ENCODE measurements at regions not wholly inside any gene's neighbourhood (a gene's known extent, or its start where the extent isn't known, plus 50 kb on each side); places are given as distances from the start of the nearest gene placed in this dataset.
A peak's percentile ranks its signal among the peaks of the same experiment; 100 is the strongest.

DNA sequence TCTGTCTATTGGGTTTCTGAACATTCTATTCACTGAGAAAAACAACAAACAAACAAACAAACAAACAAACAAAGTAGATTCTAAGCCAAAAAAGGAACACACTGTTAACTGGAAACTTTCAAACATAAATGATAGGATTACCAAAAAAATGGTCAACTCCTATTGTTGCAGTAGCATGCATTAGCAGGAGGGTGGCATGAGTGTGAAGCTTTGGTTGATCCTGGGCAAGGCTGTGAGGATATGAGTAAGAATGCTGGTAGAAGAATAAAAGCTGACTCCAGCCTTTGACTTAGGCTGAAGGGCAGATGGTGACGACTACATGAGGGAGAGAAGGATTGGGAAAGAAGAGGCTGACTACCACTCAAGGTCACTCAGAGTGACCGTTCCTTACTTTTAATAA lies 810.3 kb downstream of the VGLL3 start:
- intact Hi-C loops (cut with micrococcal nuclease) = no loop called here
- ATAC-seq = no peak
- Histone ChIP-seq H3K4me3 (ENCODE audit: low read length) (no peak overlapping the region), H3K4me1 (ENCODE audit: control insufficient read depth in 2 of 2, insufficient read depth in 2 of 2, low read length in 2 of 2) (no peaks in the 10 kb centered on the region), H3K9me3 (ENCODE audit: control insufficient read depth in 2 of 3, low read length in 3 of 3) (peaks cover 0 to 8% (median 0%) of the 10 kb centered on the region in 3 experiments), H3K27ac (ENCODE audit: low read depth, low read length) (no peak overlapping the region), H3K27me3 (ENCODE audit: control insufficient read depth in 2 of 2, insufficient read depth in 2 of 2, low read length in 2 of 2) (no peaks in the 10 kb centered on the region), H3K36me3 (ENCODE audit: control insufficient read depth in 2 of 3, insufficient read depth in 3 of 3, low read length in 3 of 3) (no peaks in the 10 kb centered on the region)
- H3K4me1 Mint-ChIP-seq = no peaks in the 10 kb centered on the region
- no peaks in the 10 kb centered on the region for H3K36me3 Mint-ChIP-seq
- ChIA-PET POLR2A (no interaction called here), CTCF (no interaction called here)
- H3K4me3 Mint-ChIP-seq = no peak overlapping the region
- H3K27me3 Mint-ChIP-seq = no peaks in the 10 kb centered on the region
- no peak for DNase-seq
- H3K27ac Mint-ChIP-seq = no peak overlapping the region
- peaks cover 0 to 17% (median 3%) of the 10 kb centered on the region in 11 donors for H3K9me3 Mint-ChIP-seq

DNA sequence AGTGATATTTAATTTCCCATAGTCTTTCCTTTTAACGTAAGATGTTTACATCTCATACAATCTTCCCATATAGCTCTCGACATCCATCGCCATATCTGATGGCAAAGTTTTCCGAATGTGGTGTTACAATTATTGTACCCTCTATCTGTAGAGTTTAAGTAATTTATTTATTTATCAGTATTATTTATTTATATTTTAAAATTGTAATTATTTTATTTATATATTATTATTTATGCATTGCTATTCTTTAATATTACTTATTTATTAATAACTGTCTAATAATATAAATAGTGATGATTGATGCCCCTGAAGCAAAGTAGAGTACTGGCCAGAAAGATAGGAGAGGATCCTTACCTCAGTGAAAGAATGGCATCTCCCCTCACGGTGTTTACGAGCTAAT lies 812.9 kb downstream of the VGLL3 start:
- H3K4me1 ChIP-seq (ENCODE audit: control insufficient read depth in 2 of 2, insufficient read depth in 2 of 2, low read length in 2 of 2) = no peaks in the 10 kb centered on the region
- ChIA-PET CTCF (no interaction called here), POLR2A (interaction anchor here (0.7 kb wide), 1 partner anchor 9 kb away, joined by 3 read pairs; no protein-coding TSS in a partner anchor)
- H3K4me3 ChIP-seq (ENCODE audit: low read length) = no peak overlapping the region
- intact Hi-C loops (cut with micrococcal nuclease) = no loop called here
- H3K4me3 Mint-ChIP-seq = no peak overlapping the region
- H3K36me3 Mint-ChIP-seq = no peaks in the 10 kb centered on the region
- H3K9me3 Mint-ChIP-seq = peaks cover 0 to 12% (median 0%) of the 10 kb centered on the region in 11 donors
- H3K27me3 Mint-ChIP-seq = no peaks in the 10 kb centered on the region
- DNase-seq = no peak
- H3K27ac Mint-ChIP-seq = no peak overlapping the region
- no peak overlapping the region for H3K27ac ChIP-seq (ENCODE audit: low read depth, low read length)
- peaks cover 0 to under 1% (median 0%) of the 10 kb centered on the region in 3 experiments for H3K9me3 ChIP-seq (ENCODE audit: control insufficient read depth in 2 of 3, low read length in 3 of 3)
- H3K27me3 ChIP-seq (ENCODE audit: control insufficient read depth in 2 of 2, insufficient read depth in 2 of 2, low read length in 2 of 2) = no peaks in the 10 kb centered on the region
- H3K4me1 Mint-ChIP-seq = no peaks in the 10 kb centered on the region
- no peaks in the 10 kb centered on the region for H3K36me3 ChIP-seq (ENCODE audit: control insufficient read depth in 2 of 3, insufficient read depth in 3 of 3, low read length in 3 of 3)
- no peak for ATAC-seq

DNA sequence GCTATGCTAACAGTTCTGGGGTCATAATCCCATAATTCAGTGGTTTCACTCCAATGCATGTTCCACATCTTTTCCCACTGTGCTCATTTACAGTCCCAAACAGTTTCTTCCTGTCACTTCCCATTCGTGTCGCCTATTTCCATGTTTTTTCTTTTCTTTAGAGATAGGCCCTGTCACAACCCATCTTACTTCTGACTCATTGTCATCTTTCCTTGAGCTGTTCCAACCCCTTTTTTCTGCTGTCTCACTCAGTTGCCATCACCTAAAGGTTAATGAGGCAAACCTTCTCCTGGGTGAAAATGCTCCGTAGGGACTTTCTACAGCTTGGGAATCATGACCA lies 814.5 kb downstream of the VGLL3 start:
- H3K27me3 Mint-ChIP-seq = no peaks in the 10 kb centered on the region
- ATAC-seq (no peak), DNase-seq (no peak)
- H3K9me3 Mint-ChIP-seq = peaks cover 0 to 13% (median 2%) of the 10 kb centered on the region in 11 donors
- intact Hi-C loops (cut with micrococcal nuclease) = no loop called here
- H3K36me3 Mint-ChIP-seq = no peaks in the 10 kb centered on the region
- H3K36me3 ChIP-seq (ENCODE audit: control insufficient read depth in 2 of 3, insufficient read depth in 3 of 3, low read length in 3 of 3) = no peaks in the 10 kb centered on the region
- H3K9me3 ChIP-seq (ENCODE audit: control insufficient read depth in 2 of 3, low read length in 3 of 3) = no peaks in the 10 kb centered on the region
- no peak overlapping the region for H3K27ac ChIP-seq (ENCODE audit: low read depth, low read length)
- CTCF ChIA-PET = no interaction called here
- H3K4me3 Mint-ChIP-seq = no peak overlapping the region
- POLR2A ChIA-PET = no interaction called here
- H3K27me3 ChIP-seq (ENCODE audit: control insufficient read depth in 2 of 2, insufficient read depth in 2 of 2, low read length in 2 of 2) = no peaks in the 10 kb centered on the region
- no peaks in the 10 kb centered on the region for H3K4me1 Mint-ChIP-seq
- no peak overlapping the region for H3K4me3 ChIP-seq (ENCODE audit: low read length)
- no peak overlapping the region for H3K27ac Mint-ChIP-seq
- H3K4me1 ChIP-seq (ENCODE audit: control insufficient read depth in 2 of 2, insufficient read depth in 2 of 2, low read length in 2 of 2) = no peaks in the 10 kb centered on the region

DNA sequence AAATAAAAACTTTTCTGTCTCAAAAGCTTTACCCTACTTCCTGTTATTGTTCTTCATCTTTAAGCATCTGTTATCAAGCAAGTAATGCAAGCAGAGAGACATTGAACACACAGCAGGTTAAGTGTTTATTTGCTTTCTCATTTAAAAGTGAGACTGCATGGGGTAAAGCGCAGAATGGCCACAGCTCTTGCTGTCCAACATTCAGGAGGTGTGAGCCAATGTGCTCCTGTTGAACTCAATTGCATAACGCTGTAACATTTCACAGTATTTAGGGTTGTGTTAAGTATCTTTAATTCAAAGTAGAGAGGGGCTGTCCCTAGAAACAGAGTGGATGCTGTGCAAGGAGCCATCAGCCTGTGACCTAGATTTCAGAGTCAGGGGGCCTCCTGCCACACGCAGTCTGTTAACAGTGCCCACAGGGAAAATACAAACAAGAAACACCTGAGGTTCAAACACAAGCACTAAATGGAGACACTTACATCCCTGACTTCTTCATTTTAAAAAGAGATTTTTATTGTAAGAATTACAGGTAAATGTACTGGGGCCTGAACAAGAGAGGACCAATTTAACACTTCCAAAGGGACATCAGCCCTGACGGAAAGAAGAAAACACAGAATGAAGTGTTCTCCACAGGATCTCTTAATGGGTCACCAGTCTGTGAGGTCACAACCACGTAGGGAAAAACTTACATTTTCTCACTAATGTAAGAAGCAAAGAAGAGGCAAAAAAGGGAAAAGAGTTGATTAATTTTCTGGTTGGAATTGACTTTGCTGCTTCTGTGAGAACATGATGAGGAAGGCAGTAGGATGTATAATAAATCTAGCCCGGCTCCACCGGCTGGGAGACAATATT lies 815.1 kb downstream of the VGLL3 start:
- Mint-ChIP-seq H3K36me3 (no peaks in the 10 kb centered on the region), H3K4me3 (no peak overlapping the region), H3K27me3 (no peaks in the 10 kb centered on the region), H3K27ac (no peak overlapping the region), H3K9me3 (peaks cover 0 to 15% (median 3%) of the 10 kb centered on the region in 11 donors), H3K4me1 (no peaks in the 10 kb centered on the region)
- ChIA-PET CTCF (no interaction called here), POLR2A (no interaction called here)
- ATAC-seq = no peak
- intact Hi-C loops (cut with micrococcal nuclease) = no loop called here
- Histone ChIP-seq H3K9me3 (ENCODE audit: control insufficient read depth in 2 of 3, low read length in 3 of 3) (no peaks in the 10 kb centered on the region), H3K27me3 (ENCODE audit: control insufficient read depth in 2 of 2, insufficient read depth in 2 of 2, low read length in 2 of 2) (no peaks in the 10 kb centered on the region), H3K4me1 (ENCODE audit: control insufficient read depth in 2 of 2, insufficient read depth in 2 of 2, low read length in 2 of 2) (no peaks in the 10 kb centered on the region), H3K36me3 (ENCODE audit: control insufficient read depth in 2 of 3, insufficient read depth in 3 of 3, low read length in 3 of 3) (no peaks in the 10 kb centered on the region), H3K4me3 (ENCODE audit: low read length) (no peak overlapping the region), H3K27ac (ENCODE audit: low read depth, low read length) (no peak overlapping the region)
- DNase-seq = no peak

DNA sequence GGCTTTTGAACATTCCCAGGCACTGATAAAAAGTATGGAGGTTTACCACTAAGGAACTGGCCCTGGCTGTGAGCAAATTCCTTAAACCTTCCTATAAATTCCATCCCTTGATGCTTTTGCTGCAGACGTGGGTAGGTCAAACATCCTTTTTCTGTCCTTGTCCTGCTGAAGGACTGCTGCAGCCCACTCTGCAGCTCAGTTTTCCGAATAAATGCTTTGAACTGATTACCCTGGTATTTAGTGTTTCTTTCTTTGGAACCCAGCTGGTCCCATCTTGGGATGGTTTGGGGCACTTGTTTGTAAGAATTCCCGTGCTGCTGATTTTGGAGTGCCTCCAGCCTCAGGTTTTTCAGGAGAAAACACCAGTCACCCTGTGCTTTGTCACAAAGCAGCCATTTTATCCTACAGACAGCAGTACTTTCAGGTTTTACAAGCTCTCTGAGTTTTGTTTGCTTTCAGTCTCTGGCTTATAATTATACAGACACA lies 815.9 kb downstream of the VGLL3 start:
- DNase-seq (no peak), ATAC-seq (no peak)
- Histone ChIP-seq H3K36me3 (ENCODE audit: control insufficient read depth in 2 of 3, insufficient read depth in 3 of 3, low read length in 3 of 3) (no peaks in the 10 kb centered on the region), H3K27me3 (ENCODE audit: control insufficient read depth in 2 of 2, insufficient read depth in 2 of 2, low read length in 2 of 2) (no peaks in the 10 kb centered on the region), H3K9me3 (ENCODE audit: control insufficient read depth in 2 of 3, low read length in 3 of 3) (no peaks in the 10 kb centered on the region), H3K27ac (ENCODE audit: low read depth, low read length) (no peak overlapping the region), H3K4me1 (ENCODE audit: control insufficient read depth in 2 of 2, insufficient read depth in 2 of 2, low read length in 2 of 2) (no peaks in the 10 kb centered on the region), H3K4me3 (ENCODE audit: low read length) (no peak overlapping the region)
- H3K27me3 Mint-ChIP-seq = no peaks in the 10 kb centered on the region
- no peaks in the 10 kb centered on the region for H3K4me1 Mint-ChIP-seq
- peaks cover 0 to 15% (median 3%) of the 10 kb centered on the region in 11 donors for H3K9me3 Mint-ChIP-seq
- ChIA-PET CTCF (no interaction called here), POLR2A (no interaction called here)
- H3K36me3 Mint-ChIP-seq = no peaks in the 10 kb centered on the region
- H3K4me3 Mint-ChIP-seq = no peak overlapping the region
- H3K27ac Mint-ChIP-seq = no peak overlapping the region
- intact Hi-C loops (cut with micrococcal nuclease) = no loop called here

DNA sequence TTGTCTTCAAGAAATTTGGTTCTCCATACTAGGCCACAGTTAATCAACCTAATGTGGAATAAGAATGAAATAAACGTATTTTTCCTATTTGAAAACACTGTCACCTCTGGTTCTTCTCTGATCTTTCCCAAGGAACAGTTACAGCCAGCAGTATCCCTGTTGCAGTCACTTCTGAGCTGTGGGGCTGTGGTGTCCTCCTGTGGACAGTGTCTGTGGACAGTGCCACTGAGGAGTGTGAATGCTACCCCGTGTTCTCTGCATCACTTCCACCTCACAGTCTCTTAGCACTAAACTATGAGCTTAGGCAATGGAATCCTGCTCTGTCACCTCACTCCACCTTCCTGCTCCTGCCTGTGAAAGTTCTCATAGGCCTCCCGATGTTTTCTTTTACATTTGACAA lies 817.5 kb downstream of the VGLL3 start:
- Mint-ChIP-seq H3K4me1 (no peaks in the 10 kb centered on the region), H3K4me3 (peak overlapping the region in 1 of 10 donors; percentile 51), H3K27me3 (no peaks in the 10 kb centered on the region), H3K27ac (no peak overlapping the region), H3K9me3 (peaks cover 0 to 21% (median 2%) of the 10 kb centered on the region in 11 donors), H3K36me3 (no peaks in the 10 kb centered on the region)
- ChIA-PET POLR2A (no interaction called here), CTCF (no interaction called here)
- Histone ChIP-seq H3K36me3 (ENCODE audit: control insufficient read depth in 2 of 3, insufficient read depth in 3 of 3, low read length in 3 of 3) (no peaks in the 10 kb centered on the region), H3K4me3 (ENCODE audit: low read length) (no peak overlapping the region), H3K27ac (ENCODE audit: low read depth, low read length) (no peak overlapping the region), H3K4me1 (ENCODE audit: control insufficient read depth in 2 of 2, insufficient read depth in 2 of 2, low read length in 2 of 2) (no peaks in the 10 kb centered on the region), H3K9me3 (ENCODE audit: control insufficient read depth in 2 of 3, low read length in 3 of 3) (no peaks in the 10 kb centered on the region), H3K27me3 (ENCODE audit: control insufficient read depth in 2 of 2, insufficient read depth in 2 of 2, low read length in 2 of 2) (no peaks in the 10 kb centered on the region)
- ATAC-seq (no peak), DNase-seq (no peak)
- intact Hi-C loops (cut with micrococcal nuclease) = no loop called here

DNA sequence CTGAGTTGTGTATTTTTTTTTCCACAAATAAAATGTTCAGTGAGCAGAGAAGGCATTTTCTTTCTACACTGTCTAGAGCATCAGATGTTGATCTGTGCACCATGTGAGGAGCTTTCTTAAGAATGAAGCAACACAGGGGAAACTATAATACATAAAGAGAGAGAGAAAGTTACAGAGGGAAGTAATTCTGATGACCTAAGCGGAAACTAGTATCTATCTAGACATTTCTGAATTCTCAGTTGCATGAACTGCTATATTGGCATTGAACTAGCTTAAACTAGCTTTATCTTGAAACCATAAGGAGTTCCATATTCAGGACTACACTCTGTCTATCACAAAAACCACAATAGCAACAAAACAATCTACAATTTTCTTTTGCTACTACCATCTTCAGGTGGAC lies 822.4 kb downstream of the VGLL3 start:
- Histone ChIP-seq H3K4me1 (ENCODE audit: control insufficient read depth in 2 of 2, insufficient read depth in 2 of 2, low read length in 2 of 2) (no peaks in the 10 kb centered on the region), H3K9me3 (ENCODE audit: control insufficient read depth in 2 of 3, low read length in 3 of 3) (no peaks in the 10 kb centered on the region), H3K27ac (ENCODE audit: low read depth, low read length) (no peak overlapping the region), H3K27me3 (ENCODE audit: control insufficient read depth in 2 of 2, insufficient read depth in 2 of 2, low read length in 2 of 2) (no peaks in the 10 kb centered on the region), H3K4me3 (ENCODE audit: low read length) (no peak overlapping the region), H3K36me3 (ENCODE audit: control insufficient read depth in 2 of 3, insufficient read depth in 3 of 3, low read length in 3 of 3) (no peaks in the 10 kb centered on the region)
- intact Hi-C loops (cut with micrococcal nuclease) = no loop called here
- ChIA-PET POLR2A (no interaction called here), CTCF (no interaction called here)
- no peaks in the 10 kb centered on the region for H3K27me3 Mint-ChIP-seq
- H3K4me3 Mint-ChIP-seq = no peak overlapping the region
- no peaks in the 10 kb centered on the region for H3K4me1 Mint-ChIP-seq
- no peaks in the 10 kb centered on the region for H3K36me3 Mint-ChIP-seq
- no peak for ATAC-seq
- H3K27ac Mint-ChIP-seq = no peak overlapping the region
- DNase-seq = no peak
- peaks cover 0 to 19% (median 2%) of the 10 kb centered on the region in 11 donors for H3K9me3 Mint-ChIP-seq
